ENCODE measurements at regions not wholly inside any gene's neighbourhood (a gene's known extent, or its start where the extent isn't known, plus 50 kb on each side); places are given as distances from the start of the nearest gene placed in this dataset.

DNA sequence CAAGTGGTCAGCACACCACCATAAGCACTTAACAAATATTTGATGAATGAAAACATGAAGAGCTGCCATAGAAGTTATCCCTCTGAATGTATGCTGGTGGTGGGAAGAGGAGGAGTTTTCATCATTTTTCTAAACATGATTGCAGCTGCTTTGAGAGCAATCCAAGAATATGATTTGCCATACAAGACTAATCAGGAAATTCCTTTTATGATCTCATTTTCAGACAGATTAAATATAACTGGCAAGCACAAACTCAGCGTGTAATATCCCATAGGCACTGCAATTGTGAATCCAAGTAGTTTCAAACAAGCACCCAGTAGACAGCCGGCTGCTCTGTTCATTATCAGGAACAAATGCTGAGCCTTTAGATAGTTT is 505.7 kb upstream of the LUZP2 start:
- in situ Hi-C loops (cut with HindIII; ENCODE audit: low pct_unique_long_range_greater_than_20kb, low sequenced_read_pairs) = no loop called here
- no peak for DNase-seq (ENCODE audit: low read depth, low spot score)

DNA sequence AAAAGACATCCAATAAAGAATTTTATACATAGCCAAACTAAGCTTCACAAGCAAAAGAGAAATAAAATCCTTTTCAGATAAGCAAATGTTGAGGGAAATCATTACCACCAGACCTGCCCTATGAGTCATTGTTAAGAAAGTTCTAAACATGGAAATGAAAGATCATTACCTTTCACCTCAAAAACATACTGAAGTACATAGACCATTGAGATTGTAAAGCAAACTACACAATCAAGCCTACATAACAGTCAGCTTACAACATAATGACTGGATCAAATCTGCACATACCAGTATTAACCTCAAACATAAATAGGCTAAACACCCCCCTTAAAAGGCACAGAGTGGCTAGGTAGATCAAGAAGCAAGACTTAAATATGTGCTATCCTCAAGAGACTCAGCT is 501.0 kb upstream of the LUZP2 start:
- in situ Hi-C loops (cut with HindIII; ENCODE audit: low pct_unique_long_range_greater_than_20kb, low sequenced_read_pairs) = no loop called here
- no peak for DNase-seq (ENCODE audit: low read depth, low spot score)

DNA sequence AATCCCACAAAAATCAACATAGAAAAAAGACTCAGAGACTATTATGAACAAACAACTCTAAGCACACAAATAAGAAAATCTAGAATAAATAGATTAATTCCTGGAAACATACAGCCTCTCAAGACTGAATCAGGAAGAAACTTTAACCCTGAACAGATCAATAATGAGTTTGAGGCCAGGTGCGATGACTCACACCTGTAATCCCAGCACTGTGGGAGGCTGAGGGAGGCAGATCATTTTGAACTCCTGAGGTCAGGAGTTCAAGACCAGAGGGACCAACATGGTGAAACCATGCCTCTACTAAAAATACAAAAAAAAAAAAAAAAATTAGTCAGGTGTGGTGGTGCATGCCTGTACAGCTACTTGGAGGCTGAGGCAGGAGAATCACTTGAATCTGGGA is 499.5 kb upstream of the LUZP2 start:
- DNase-seq (ENCODE audit: low read depth, low spot score) = no peak
- in situ Hi-C loops (cut with HindIII; ENCODE audit: low pct_unique_long_range_greater_than_20kb, low sequenced_read_pairs) = no loop called here

DNA sequence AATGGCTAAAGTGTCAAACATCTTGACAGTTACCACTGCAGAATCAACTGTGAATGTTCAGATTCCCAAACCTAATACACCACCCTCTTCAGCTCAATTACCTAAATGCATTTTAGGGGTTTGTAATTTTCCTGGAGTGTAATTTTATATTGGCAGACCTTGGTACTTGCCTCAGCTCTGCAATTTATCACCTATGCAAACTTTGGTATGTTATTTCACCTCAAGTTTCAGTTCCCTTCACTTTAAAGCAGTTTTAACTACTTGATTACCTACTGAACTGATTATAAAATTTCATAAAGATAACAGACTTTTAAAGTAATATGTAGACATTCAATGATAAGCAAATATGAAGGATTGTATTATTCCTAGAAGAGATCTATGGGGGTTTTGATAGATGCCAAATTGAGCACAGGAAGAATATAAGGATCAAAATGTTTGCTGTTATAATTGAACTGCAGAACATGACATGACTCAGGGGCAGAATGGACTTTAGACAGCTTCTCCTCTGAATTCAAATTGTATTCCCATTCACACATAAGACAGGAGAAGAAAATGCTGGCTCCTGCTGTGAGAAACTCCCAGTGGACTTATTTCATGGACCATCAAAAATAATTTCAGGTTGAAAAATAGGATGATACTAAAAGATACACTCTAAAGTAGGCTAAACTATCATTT is 491.5 kb upstream of the LUZP2 start:
- DNase-seq (ENCODE audit: low read depth, low spot score) = no peak
- in situ Hi-C loops (cut with HindIII; ENCODE audit: low pct_unique_long_range_greater_than_20kb, low sequenced_read_pairs) = no loop called here

DNA sequence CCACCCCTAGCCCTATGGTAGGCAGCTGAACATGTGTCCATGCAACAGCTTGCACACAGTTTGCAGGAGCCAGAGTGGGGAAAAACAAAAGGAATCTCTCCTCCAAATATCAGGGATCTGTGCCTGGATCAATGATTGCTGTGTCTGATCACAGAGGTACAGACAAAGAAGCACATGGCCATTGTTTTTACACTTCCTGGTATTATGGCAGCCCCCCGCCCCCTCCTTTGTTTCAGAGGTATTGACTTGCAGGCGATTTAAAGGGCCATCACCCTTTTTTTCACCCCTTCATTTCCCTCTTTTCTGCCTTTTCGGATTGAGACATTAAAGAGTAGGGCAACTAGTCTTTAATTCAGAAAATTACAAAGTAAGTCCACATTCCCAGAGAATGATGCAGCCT is 453.0 kb upstream of the LUZP2 start:
- in situ Hi-C loops (cut with HindIII; ENCODE audit: low pct_unique_long_range_greater_than_20kb, low sequenced_read_pairs) = no loop called here
- no peak for DNase-seq (ENCODE audit: low read depth, low spot score)

DNA sequence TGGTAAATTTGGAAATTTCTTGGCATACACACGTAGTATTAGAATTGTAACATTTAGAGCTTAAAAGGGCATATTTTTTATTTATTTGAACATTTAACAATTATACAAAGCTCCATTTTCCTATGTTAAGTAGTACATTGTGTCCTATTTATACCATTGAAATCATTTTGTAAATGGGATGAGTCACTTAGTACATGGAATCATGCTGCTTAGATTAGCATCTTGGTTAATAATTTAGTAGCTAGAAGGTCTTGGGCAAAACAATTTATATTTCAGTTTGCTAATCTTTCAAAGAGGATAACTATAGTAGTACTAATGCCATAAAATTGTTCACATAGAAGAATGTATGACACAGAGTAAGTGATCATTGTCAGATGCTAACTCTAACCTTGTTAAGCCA is 450.1 kb upstream of the LUZP2 start:
- in situ Hi-C loops (cut with HindIII; ENCODE audit: low pct_unique_long_range_greater_than_20kb, low sequenced_read_pairs) = no loop called here
- no peak for DNase-seq (ENCODE audit: low read depth, low spot score)

DNA sequence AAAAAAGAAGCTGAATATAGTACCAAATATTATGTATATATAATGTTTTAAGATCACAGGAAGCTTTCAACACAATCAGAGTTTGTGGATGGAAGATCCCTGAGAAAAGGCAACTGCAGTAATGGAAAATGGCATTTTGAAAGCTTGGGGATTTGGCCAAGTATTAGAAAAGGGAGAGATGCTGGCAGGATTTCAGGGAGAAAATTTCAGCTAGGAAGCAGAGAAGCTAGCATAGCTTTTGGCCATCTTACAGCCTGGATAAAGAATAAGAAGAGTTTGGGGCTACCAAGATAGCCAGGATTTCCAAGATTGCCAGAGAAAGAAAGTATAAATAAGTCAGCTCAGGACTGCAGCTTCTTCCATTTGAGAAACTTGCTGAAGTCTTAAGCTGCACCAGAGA is 440.8 kb upstream of the LUZP2 start:
- no peak for DNase-seq (ENCODE audit: low read depth, low spot score)
- in situ Hi-C loops (cut with HindIII; ENCODE audit: low pct_unique_long_range_greater_than_20kb, low sequenced_read_pairs) = no loop called here

DNA sequence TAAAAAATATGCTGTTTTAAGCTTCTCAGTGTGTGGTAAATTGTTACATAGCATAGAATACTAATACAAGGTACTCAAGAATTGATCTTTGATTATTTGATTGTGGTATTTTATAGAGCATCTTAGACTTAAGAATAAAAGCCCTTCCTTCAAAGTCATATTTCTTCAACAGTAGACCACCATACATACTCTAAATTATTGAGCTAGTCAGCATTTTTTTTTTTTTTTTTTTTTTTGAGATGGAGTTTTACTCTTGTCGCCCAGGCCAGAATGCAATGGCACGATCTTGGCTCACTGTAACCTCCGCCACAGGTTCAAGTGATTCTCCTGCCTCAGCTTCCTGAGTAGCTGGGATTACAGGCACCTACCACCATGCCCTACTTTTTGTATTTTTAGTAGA is 436.7 kb upstream of the LUZP2 start:
- DNase-seq (ENCODE audit: low read depth, low spot score) = no peak
- in situ Hi-C loops (cut with HindIII; ENCODE audit: low pct_unique_long_range_greater_than_20kb, low sequenced_read_pairs) = no loop called here

DNA sequence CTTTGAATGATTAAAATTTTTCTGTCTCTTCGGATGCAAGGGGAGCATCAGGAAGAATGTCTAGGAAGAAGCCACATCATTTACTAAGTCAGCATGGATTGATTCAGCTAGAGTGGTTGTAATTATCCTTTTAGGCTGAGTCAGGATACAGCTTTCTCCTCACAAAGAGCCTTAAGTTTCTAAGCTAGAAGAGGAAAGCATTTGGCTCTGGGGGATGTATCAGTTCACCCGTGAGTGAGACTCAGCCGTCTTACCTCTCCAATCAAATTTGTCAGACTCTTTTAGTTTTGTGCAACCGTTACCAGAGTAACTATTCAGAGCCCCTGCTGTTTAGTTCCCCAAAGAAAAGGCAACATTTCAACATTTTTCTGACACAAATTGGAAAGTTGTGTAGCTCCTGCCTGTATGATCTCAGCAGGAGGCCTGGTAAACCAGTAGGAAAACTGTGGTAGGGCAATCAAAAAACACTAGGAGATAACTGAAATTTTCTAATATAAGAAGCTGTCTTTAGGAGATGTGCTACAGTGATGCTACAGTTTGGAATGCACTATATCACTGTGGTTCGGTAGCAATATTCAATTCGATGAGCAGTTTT is 432.4 kb upstream of the LUZP2 start:
- in situ Hi-C loops (cut with HindIII; ENCODE audit: low pct_unique_long_range_greater_than_20kb, low sequenced_read_pairs) = no loop called here
- DNase-seq (ENCODE audit: low read depth, low spot score) = no peak

DNA sequence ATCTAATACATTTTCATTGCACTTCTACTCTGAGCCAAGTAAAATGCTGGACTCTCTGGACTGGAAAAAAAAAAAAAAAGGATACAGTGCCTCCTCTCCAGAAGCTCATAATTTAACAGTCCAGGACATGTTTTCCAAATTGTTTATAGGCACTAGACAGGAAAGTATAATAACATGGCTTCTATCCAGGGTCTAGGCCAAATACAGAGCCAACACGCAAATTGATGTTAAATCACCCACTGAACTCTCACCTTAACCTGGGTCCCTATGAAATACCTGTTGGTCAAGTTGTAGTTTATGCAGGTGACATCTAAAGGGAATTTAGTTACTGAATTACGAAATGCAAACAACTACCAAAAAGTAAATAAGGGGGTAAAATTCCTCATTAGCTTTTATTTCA is 428.7 kb upstream of the LUZP2 start:
- no peak for DNase-seq (ENCODE audit: low read depth, low spot score)
- in situ Hi-C loops (cut with HindIII; ENCODE audit: low pct_unique_long_range_greater_than_20kb, low sequenced_read_pairs) = no loop called here

DNA sequence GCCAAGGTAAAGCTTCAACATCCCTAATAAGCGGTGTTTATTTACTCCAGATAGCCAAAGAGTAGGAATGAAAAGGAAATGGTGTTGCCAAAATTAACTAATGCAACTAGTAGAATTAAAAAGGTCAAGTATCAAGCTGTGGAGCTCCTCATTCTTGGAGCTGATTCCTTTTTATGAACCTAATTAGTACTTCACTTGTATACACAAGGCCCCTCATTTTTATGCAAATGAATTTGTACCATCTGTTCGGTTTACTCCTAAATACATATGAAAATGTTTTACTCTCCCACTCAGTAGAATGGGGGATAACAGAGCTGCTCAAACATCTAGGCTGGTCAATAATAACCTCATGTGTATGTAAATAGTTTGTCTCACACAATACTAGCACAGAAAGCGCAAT is 426.4 kb upstream of the LUZP2 start:
- no peak for DNase-seq (ENCODE audit: low read depth, low spot score)
- in situ Hi-C loops (cut with HindIII; ENCODE audit: low pct_unique_long_range_greater_than_20kb, low sequenced_read_pairs) = no loop called here

DNA sequence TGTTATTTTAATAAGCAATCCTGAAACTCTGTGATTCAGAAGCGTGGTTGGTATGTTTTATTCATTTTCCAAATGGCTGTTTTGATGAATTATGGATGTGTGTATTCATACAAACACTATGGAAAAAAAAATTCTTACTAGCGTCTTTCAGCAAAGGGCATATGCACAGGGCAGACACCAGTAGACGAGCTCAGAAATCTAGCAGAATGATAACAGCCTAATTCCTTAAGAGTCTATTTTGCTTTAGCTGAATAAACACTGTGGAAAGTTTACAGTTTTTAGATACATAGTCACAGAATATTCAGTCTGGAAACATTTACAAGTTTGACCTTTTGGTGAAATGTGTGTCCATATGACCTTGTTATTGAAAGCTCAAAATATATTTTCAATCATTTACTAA is 418.8 kb upstream of the LUZP2 start:
- in situ Hi-C loops (cut with HindIII; ENCODE audit: low pct_unique_long_range_greater_than_20kb, low sequenced_read_pairs) = no loop called here

DNA sequence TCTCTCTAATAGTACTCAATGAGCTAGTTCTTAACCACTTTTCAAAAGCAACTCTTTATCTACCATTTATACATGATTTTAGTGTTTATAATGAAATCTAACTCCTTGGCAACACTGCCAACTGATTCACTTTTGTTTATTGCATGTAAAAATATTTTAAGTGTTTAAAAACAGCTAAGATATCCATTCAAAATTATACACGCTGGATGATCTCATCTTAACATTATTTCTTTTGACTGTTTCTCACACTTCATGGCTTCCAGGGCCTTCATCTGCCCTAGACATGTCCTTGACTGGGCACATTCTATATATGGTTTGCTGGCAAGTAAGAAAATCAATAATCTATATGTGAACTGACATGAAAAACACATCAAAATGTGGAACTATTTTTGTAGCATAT is 414.6 kb upstream of the LUZP2 start:
- DNase-seq (ENCODE audit: low read depth, low spot score) = no peak
- in situ Hi-C loops (cut with HindIII; ENCODE audit: low pct_unique_long_range_greater_than_20kb, low sequenced_read_pairs) = no loop called here

More for the DNA sequence above, 418.8 kb upstream of the LUZP2 start:
- DNase-seq (ENCODE audit: low read depth, low spot score) = no peak

DNA sequence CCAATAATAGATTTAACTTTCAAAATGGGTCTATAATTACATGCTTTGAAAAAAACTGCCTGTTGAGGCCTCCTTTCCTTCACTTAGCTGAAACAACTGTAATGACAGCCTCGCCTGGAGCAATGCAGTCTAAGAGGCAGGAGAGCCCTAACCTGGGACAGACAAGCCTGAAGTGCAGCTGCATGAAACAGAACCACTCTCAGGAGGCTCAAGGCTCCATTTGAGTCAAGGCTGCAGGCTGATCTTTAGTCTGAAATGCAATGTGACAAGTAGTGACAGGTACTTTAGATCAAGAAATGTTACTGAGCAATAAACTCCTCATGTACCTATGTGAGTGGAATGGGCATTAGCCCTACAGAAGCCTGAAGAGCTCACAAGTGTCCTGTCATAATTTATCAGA is 414.0 kb upstream of the LUZP2 start:
- no peak for DNase-seq (ENCODE audit: low read depth, low spot score)
- in situ Hi-C loops (cut with HindIII; ENCODE audit: low pct_unique_long_range_greater_than_20kb, low sequenced_read_pairs) = no loop called here

DNA sequence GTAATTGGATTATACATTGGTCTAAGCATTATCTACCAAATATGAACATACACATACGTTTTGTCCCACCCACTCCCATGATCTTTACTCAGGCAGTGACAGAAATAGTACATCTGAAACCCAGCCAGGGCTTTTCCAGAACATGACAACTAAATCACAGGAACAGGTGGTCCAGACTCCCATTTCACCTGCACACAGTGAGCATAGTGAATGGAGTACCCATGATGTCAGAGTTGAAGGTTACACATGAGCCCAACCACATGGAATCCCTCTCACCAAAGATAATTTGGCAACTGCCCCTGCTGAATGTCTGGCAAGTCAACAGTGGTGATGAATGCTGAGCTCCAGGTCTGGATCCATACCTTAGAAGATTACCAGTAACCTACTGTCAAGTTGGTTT is 411.9 kb upstream of the LUZP2 start:
- no peak for DNase-seq (ENCODE audit: low read depth, low spot score)
- in situ Hi-C loops (cut with HindIII; ENCODE audit: low pct_unique_long_range_greater_than_20kb, low sequenced_read_pairs) = no loop called here

DNA sequence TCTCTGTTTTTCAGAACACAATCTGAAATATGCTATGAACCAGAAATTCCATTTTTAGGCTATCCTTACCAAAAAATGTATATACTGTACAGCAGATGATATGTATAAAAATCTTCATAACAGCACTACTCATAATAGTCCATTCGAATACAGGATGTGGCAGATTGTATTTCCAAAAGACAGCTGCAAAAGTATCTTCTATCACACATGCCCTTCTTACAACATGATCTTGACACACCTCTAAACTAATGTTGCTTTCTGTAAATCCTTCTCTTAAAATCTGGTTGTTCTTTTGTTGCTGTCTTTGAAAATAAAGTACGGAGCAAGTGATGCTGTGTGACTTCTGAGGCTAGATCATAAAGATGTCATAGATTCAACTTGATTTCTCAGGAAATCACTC is 409.9 kb upstream of the LUZP2 start:
- no peak for DNase-seq (ENCODE audit: low read depth, low spot score)
- in situ Hi-C loops (cut with HindIII; ENCODE audit: low pct_unique_long_range_greater_than_20kb, low sequenced_read_pairs) = no loop called here

DNA sequence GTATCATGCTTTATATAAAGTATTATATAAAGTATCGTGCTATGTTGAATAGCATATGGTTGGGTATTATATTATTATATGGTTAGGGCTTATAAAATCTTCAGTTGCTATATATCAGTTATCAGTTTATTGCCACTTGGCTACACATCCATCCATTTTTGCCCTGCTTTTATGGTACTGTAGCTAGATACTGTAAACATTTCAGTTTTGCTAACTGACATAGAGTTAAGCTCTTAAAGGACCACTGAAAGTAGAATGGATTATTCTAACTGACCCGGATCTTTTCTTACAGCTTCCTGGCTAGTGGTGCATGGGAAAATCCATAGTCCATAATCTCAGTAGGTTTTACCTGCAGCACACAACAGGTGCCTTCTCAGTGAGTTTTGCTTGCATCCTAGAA is 405.3 kb upstream of the LUZP2 start:
- no peak for DNase-seq (ENCODE audit: low read depth, low spot score)
- in situ Hi-C loops (cut with HindIII; ENCODE audit: low pct_unique_long_range_greater_than_20kb, low sequenced_read_pairs) = no loop called here

DNA sequence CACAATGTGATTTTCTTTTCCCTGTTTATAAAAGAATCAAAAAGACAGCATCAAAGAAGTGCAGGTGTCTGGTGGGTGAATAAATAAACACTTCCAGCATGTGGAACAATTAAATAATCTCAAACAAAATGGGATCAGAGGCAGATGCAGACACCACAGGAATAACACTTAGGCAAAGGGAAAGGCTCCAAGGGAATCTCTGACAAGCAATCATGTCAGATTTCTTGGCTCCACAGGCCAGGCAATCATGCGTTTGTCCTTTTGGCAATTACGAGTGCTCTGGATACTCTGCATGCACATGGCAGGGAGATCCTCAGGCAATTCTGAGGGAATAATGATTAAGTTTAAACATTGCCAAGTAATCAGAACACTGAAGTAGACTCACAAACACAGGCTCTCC is 403.5 kb upstream of the LUZP2 start:
- in situ Hi-C loops (cut with HindIII; ENCODE audit: low pct_unique_long_range_greater_than_20kb, low sequenced_read_pairs) = no loop called here
- no peak for DNase-seq (ENCODE audit: low read depth, low spot score)

DNA sequence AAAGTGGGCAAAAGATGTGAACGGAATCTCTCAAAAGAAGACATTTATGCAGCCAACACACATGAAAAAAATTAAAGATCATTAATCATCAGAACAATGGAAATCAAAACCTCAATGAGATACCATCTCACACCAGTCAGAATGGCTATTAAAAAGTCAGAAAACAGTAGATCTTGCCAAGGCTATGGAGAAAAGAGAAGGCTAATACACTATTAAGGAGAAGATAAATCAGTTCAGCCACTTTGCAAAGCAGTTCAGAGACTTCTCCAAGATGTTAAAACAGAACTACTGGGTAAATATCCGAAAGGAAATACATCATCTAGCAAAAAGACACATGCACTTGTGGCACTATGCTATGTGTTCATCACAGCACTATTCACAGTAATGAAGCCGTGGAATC is 388.2 kb upstream of the LUZP2 start:
- in situ Hi-C loops (cut with HindIII; ENCODE audit: low pct_unique_long_range_greater_than_20kb, low sequenced_read_pairs) = no loop called here
- no peak for DNase-seq (ENCODE audit: low read depth, low spot score)

DNA sequence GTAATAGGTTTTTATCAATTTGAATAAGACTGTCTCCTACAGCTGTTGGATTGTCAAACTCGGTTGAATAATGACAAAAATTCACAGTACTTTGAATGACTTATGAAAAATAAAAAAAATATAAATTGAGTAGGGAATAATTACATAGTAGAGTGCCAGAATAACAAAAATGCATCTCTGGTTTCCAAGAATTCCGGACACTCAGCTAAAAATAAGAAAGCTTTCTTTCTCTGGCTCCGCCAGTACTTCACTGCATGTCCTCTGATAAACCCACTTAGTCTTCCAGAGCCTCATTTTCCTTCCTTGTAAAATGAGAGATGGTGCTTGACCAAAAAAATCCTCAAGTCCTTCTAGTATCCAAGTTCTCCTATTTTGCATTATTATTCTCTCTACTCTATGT is 374.6 kb upstream of the LUZP2 start:
- DNase-seq (ENCODE audit: low read depth, low spot score) = no peak
- in situ Hi-C loops (cut with HindIII; ENCODE audit: low pct_unique_long_range_greater_than_20kb, low sequenced_read_pairs) = no loop called here

Data from SK-MEL-5 (cell line).